Ammon's horn (tissue), 1 donor: ENCODE measurements at regions not wholly inside any gene's neighbourhood (a gene's known extent, or its start where the extent isn't known, plus 50 kb on each side); places are given as distances from the start of the nearest gene placed in this dataset.
"Not testable (repeated sequence)": the region's sequence is repeated elsewhere in the genome, so short reads cannot be mapped to it uniquely, and the experiment has no call there.

Experiments
- DNase-seq: peaks from one replicate; pipeline ENCODE4 v3.0.0-alpha.2; 2016; ENCODE audit warnings: low spot score

- DNase-seq: no peak
Measured at GRCh38 chr4:96429657-96430056, 589.8 kb downstream of the PDHA2 start.

GRCh38 chr4:96431094-96431493 lies 591.2 kb downstream of the PDHA2 start:
- no peak for DNase-seq

- no peak for DNase-seq
Measured at GRCh38 chr4:96448315-96448872, 608.5 kb downstream of the PDHA2 start.

- DNase-seq: no peak
Measured at GRCh38 chr4:96455045-96455720, 615.3 kb downstream of the PDHA2 start.

- not testable (repeated sequence) for DNase-seq
Measured at GRCh38 chr4:96458031-96458430, 618.1 kb downstream of the PDHA2 start.

GRCh38 chr4:96459105-96459504 lies 619.2 kb downstream of the PDHA2 start:
- DNase-seq: no peak

- DNase-seq: no peak
Measured at GRCh38 chr4:96465834-96466233, 625.9 kb downstream of the PDHA2 start.

GRCh38 chr4:96471956-96472867 lies 632.3 kb downstream of the PDHA2 start:
- DNase-seq: no peak

GRCh38 chr4:96473246-96473645 lies 633.4 kb downstream of the PDHA2 start:
- no peak for DNase-seq

- DNase-seq: no peak
Measured at GRCh38 chr4:96483308-96484030, 643.6 kb downstream of the PDHA2 start.

GRCh38 chr4:96486563-96486962 lies 646.7 kb downstream of the PDHA2 start:
- DNase-seq: no peak

GRCh38 chr4:96497621-96498020 lies 657.7 kb downstream of the PDHA2 start:
- DNase-seq: no peak

- DNase-seq: no peak
Measured at GRCh38 chr4:96504386-96504785, 664.5 kb downstream of the PDHA2 start.

- DNase-seq: no peak
Measured at GRCh38 chr4:96509039-96509741, 669.3 kb downstream of the PDHA2 start.

GRCh38 chr4:96519291-96519690 lies 679.4 kb downstream of the PDHA2 start:
- DNase-seq: no peak

GRCh38 chr4:96521046-96521536 lies 681.2 kb downstream of the PDHA2 start:
- no peak for DNase-seq

- no peak for DNase-seq
Measured at GRCh38 chr4:96523611-96524010, 683.7 kb downstream of the PDHA2 start.

GRCh38 chr4:96524311-96524875 lies 684.5 kb downstream of the PDHA2 start:
- DNase-seq: no peak

GRCh38 chr4:96525898-96526297 lies 686.0 kb downstream of the PDHA2 start:
- DNase-seq: no peak

GRCh38 chr4:96526625-96527024 lies 686.7 kb downstream of the PDHA2 start:
- no peak for DNase-seq

- no peak for DNase-seq
Measured at GRCh38 chr4:96531836-96532235, 691.9 kb downstream of the PDHA2 start.
